Embryonic facial prominence (tissue), 1 donor: ENCODE measurements at regions not wholly inside any gene's neighbourhood (a gene's known extent, or its start where the extent isn't known, plus 50 kb on each side); places are given as distances from the start of the nearest gene placed in this dataset.

Source experiments
- DNase-seq: peaks from one replicate; pipeline ENCODE4 v3.0.0-alpha.2; 2016; ENCODE audit errors: extremely low spot score

- no peak for DNase-seq
Measured at GRCh38 chr13:33515146-33515545, 229.6 kb upstream of the STARD13 start.

GRCh38 chr13:33518452-33518851, 232.9 kb upstream of the STARD13 start:
- DNase-seq: no peak

- no peak for DNase-seq
Measured at GRCh38 chr13:33519561-33520467, 234.3 kb upstream of the STARD13 start.

- no peak for DNase-seq
Measured at GRCh38 chr13:33520468-33520839, 234.9 kb upstream of the STARD13 start.

- no peak for DNase-seq
Measured at GRCh38 chr13:33524086-33524485, 238.5 kb upstream of the STARD13 start.

- DNase-seq: no peak
Measured at GRCh38 chr13:33525763-33526162, 240.2 kb upstream of the STARD13 start.

GRCh38 chr13:33526718-33527117, 241.2 kb upstream of the STARD13 start:
- DNase-seq: no peak

- no peak for DNase-seq
Measured at GRCh38 chr13:33528896-33529295, 243.3 kb upstream of the STARD13 start.

- DNase-seq: no peak
Measured at GRCh38 chr13:33531484-33531883, 245.9 kb upstream of the STARD13 start.

- no peak for DNase-seq
Measured at GRCh38 chr13:33535061-33535460, 249.5 kb upstream of the STARD13 start.

GRCh38 chr13:33536601-33537000, 251.0 kb upstream of the STARD13 start:
- no peak for DNase-seq

- DNase-seq: no peak
Measured at GRCh38 chr13:33537026-33537425, 251.5 kb upstream of the STARD13 start.

GRCh38 chr13:33537676-33538075, 252.1 kb upstream of the STARD13 start:
- no peak for DNase-seq

- no peak for DNase-seq
Measured at GRCh38 chr13:33541456-33541855, 255.9 kb upstream of the STARD13 start.

GRCh38 chr13:33541962-33542308, 256.4 kb upstream of the STARD13 start:
- DNase-seq: no peak

GRCh38 chr13:33542309-33543088, 256.9 kb upstream of the STARD13 start:
- peak; percentile 97 for DNase-seq

GRCh38 chr13:33543089-33543459, 257.5 kb upstream of the STARD13 start:
- DNase-seq: no peak

- DNase-seq: no peak
Measured at GRCh38 chr13:33543631-33544265, 258.2 kb upstream of the STARD13 start.

- no peak for DNase-seq
Measured at GRCh38 chr13:33544308-33544707, 258.8 kb upstream of the STARD13 start.

- no peak for DNase-seq
Measured at GRCh38 chr13:33545492-33545891, 259.9 kb upstream of the STARD13 start.

- DNase-seq: no peak
Measured at GRCh38 chr13:33547035-33547434, 261.5 kb upstream of the STARD13 start.

GRCh38 chr13:33548069-33548468, 262.5 kb upstream of the STARD13 start:
- no peak for DNase-seq

- DNase-seq: no peak
Measured at GRCh38 chr13:33550276-33550675, 264.7 kb upstream of the STARD13 start.
